Endothelial cell (in vitro differentiated cells): ENCODE measurements at regions not wholly inside any gene's neighbourhood (a gene's known extent, or its start where the extent isn't known, plus 50 kb on each side); places are given as distances from the start of the nearest gene placed in this dataset.

Experiments
- DNase-seq: peaks from one replicate; pipeline ENCODE4 v3.0.0; 2021; ENCODE audit warnings: low spot score
- H3K27ac Mint-ChIP-seq: one replicate; pipeline ENCODE4 v1.8.0; 2021; ENCODE audit warnings: mixed read lengths, inconsistent platforms; ENCODE audit not compliant: unreplicated experiment
- H3K27me3 Mint-ChIP-seq: one replicate; pipeline ENCODE4 v1.8.0; 2021; ENCODE audit warnings: mild to moderate bottlenecking, moderate library complexity, mixed read lengths, inconsistent platforms; ENCODE audit not compliant: unreplicated experiment
- H3K36me3 Mint-ChIP-seq: one replicate; pipeline ENCODE4 v1.8.0; 2021; ENCODE audit warnings: mild to moderate bottlenecking, low read depth, mixed read lengths, inconsistent platforms; ENCODE audit not compliant: unreplicated experiment
- H3K4me1 Mint-ChIP-seq: one replicate; pipeline ENCODE4 v1.8.0; 2021; ENCODE audit warnings: mild to moderate bottlenecking, mixed read lengths, inconsistent platforms; ENCODE audit not compliant: unreplicated experiment
- H3K4me3 Mint-ChIP-seq: one replicate; pipeline ENCODE4 v1.8.0; 2021; ENCODE audit warnings: mild to moderate bottlenecking, mixed read lengths, inconsistent platforms; ENCODE audit not compliant: unreplicated experiment
- H3K9me3 Mint-ChIP-seq: one replicate; pipeline ENCODE4 v1.8.0; 2021; ENCODE audit warnings: mixed read lengths, inconsistent platforms; ENCODE audit not compliant: unreplicated experiment
- TF ChIP-seq, protein P1 (sequence below): fragments of 200-600 bp; sonication (generic); IDR thresholded peaks from one replicate; pipeline ENCODE4 v1.5.0; 2021; ENCODE audit warnings: antibody characterized with exemption; ENCODE audit not compliant: unreplicated experiment

DNA sequence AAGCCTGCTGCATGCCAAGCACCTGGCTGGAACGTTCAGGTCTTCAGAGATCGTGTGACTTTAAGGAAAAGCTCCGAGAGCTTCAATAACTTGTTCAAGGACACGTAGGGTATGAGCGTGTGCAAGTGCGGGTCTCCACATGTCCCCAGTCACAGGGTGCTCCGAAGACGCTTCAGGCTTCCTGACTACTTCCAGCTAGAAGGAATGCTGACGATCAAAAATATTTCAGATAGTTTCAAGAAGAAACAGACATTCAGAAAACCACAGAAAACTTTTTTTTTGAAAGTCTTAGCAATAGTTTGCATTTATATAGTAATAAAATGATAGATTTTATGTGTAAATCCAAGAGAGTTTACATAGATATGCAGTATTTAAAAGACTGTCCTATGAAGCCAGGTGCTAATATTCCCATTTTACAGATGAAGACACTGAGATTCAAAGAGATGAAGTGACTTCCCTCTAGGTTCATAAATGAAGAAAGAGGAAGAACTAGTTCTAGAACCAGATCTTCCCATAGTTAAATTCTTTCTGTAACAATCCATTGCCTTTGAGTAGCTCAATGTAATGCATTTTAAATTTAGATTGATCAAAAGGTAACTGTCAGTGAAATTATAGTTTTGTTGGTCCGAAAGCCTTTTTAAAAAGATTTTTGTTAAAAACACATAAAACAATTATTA lies 247.6 kb downstream of the MYLK4 start:
- no peak for DNase-seq
- Mint-ChIP-seq H3K4me3 (no peak overlapping the region), H3K27me3 (peaks cover 2% of the 10 kb centered on the region), H3K4me1 (peaks cover 2% of the 10 kb centered on the region), H3K36me3 (no peaks in the 10 kb centered on the region), H3K9me3 (no peaks in the 10 kb centered on the region), H3K27ac (no peak overlapping the region)
- TF ChIP-seq, protein P1, sequence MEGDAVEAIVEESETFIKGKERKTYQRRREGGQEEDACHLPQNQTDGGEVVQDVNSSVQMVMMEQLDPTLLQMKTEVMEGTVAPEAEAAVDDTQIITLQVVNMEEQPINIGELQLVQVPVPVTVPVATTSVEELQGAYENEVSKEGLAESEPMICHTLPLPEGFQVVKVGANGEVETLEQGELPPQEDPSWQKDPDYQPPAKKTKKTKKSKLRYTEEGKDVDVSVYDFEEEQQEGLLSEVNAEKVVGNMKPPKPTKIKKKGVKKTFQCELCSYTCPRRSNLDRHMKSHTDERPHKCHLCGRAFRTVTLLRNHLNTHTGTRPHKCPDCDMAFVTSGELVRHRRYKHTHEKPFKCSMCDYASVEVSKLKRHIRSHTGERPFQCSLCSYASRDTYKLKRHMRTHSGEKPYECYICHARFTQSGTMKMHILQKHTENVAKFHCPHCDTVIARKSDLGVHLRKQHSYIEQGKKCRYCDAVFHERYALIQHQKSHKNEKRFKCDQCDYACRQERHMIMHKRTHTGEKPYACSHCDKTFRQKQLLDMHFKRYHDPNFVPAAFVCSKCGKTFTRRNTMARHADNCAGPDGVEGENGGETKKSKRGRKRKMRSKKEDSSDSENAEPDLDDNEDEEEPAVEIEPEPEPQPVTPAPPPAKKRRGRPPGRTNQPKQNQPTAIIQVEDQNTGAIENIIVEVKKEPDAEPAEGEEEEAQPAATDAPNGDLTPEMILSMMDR: no peak

DNA sequence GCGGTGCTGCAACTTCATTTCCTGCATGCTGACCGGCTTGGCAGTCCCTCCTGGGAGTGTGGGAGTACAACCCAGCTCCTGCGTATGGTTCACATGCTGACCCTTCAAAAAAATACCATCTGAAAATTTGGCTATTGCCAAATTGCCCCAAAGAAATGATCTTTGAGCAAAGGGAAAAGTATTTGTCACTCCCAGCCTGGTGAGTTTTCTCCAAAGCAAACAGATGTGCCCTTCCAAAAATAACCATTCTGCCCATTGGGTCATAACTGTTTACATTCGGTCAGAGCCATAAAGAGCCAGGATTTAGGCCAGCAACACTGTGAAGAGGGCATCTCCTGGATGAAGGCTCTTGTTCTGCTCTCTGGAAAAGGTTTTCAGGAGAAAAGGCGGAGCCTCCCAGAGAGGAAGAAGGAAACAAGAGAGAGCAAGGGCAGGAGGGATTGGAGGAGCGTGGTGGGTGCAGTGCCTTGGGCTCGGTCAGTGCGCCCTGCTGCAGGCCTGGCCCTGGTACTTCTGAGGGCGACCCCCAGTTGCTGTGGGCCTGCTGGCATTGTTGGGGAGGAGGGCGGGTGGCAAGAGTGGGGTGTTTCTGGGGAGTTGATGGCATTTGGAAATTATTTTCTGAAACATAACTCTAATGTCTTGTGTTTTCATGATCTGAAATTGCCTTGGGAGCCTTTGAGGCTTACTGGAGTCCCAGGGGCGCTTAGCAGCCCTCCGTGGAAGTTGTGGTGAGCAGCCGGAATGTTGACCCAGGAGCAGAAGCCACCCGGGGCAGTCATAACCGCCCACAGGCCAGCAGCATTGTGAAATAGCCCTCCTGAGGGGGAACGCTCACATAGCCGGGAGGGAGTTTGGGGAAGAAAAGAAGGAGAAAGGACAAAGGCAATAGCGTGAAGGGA lies 248.4 kb downstream of the MYLK4 start:
- H3K36me3 Mint-ChIP-seq: no peaks in the 10 kb centered on the region
- peaks cover 2% of the 10 kb centered on the region for H3K27me3 Mint-ChIP-seq
- no peak for DNase-seq
- TF ChIP-seq, protein P1: no peak
- no peaks in the 10 kb centered on the region for H3K9me3 Mint-ChIP-seq
- H3K27ac Mint-ChIP-seq: no peak overlapping the region
- peaks cover 2% of the 10 kb centered on the region for H3K4me1 Mint-ChIP-seq
- H3K4me3 Mint-ChIP-seq: no peak overlapping the region

DNA sequence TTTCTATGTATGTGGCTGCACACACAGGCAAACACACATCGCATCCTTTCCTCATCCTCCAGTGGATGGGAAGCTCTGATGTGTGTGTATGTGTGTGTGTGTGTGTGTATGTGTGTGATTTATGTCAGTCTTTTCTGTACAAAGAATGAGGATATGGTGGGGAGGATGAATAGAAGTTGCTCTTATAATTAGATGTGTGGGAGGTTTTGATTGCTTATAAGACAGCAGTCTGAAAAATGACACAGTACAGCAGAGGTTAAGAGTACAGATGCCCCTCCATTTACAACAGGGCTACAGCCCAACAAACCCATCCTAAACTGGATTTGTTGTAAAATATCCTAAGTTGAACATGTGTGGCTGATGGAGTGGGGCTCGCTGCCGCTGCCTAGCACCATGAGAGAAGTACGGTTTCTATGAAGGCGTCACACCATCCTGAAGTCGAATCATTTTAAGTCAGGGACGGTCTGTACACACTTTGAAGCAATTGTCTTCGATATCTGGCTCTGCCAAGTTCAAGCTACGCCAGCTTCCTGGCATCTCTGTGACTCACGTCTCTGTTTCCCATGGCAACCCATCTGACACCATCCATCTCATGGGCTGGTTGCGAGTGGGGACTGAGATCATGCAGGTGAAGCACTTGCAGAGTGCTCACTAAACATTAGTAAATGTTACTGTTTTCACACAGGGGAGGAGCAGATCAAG lies 252.6 kb downstream of the MYLK4 start:
- H3K27ac Mint-ChIP-seq: no peak overlapping the region
- TF ChIP-seq, protein P1: no peak
- H3K4me1 Mint-ChIP-seq: peaks cover 2% of the 10 kb centered on the region
- peaks cover 4% of the 10 kb centered on the region for H3K36me3 Mint-ChIP-seq
- H3K4me3 Mint-ChIP-seq: no peak overlapping the region
- H3K9me3 Mint-ChIP-seq: no peaks in the 10 kb centered on the region
- H3K27me3 Mint-ChIP-seq: peaks cover 4% of the 10 kb centered on the region
- no peak for DNase-seq

DNA sequence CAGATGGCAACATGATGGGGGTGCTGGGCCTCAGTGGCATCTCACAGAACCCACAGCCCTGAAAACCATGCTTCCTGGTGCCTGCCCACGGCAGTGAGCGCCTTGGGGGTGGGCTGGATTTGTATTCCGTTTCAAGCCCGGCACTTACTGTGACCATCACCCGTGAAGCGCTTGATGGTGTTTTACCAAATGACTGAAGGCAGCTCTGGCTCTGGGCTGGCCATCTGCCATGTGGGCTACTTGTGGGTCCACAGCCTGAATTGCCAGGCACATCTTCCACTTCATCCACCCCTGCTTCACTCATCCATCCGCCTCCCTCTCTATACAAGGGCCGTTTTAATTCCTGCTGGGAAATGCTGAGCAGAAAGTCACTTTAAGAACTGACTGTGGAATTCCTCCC lies 250.9 kb upstream of the GMDS start:
- Mint-ChIP-seq H3K36me3 (peaks cover 4% of the 10 kb centered on the region), H3K4me3 (no peak overlapping the region), H3K27ac (no peak overlapping the region), H3K4me1 (no peaks in the 10 kb centered on the region), H3K27me3 (peaks cover 7% of the 10 kb centered on the region), H3K9me3 (no peaks in the 10 kb centered on the region)
- no peak for DNase-seq
- TF ChIP-seq, protein P1: no peak
